ENCODE measurements at regions not wholly inside any gene's neighbourhood (a gene's known extent, or its start where the extent isn't known, plus 50 kb on each side); places are given as distances from the start of the nearest gene placed in this dataset.

GRCh38 chr11:119895981-119896380, 167.0 kb upstream of the NECTIN1 start:
- no peak overlapping the region for H3K4me3 ChIP-seq (ENCODE audit: low read depth, low read length)
- TF ChIP-seq CTCF (IDR thresholded peaks at IDR 0.05; ENCODE audit: control insufficient read depth, extremely low read depth, insufficient read depth): no peak

GRCh38 chr11:119894916-119895315, 165.9 kb upstream of the NECTIN1 start:
- no peak for TF ChIP-seq CTCF (IDR thresholded peaks at IDR 0.05; ENCODE audit: control insufficient read depth, extremely low read depth, insufficient read depth)
- no peak for DNase-seq (ENCODE audit: low read depth)
- no peak overlapping the region for H3K4me3 ChIP-seq (ENCODE audit: low read depth, low read length)

More at GRCh38 chr11:119895981-119896380, 167.0 kb upstream of the NECTIN1 start:
- DNase-seq (ENCODE audit: low read depth): no peak

- H3K4me3 ChIP-seq (ENCODE audit: low read depth, low read length): no peak overlapping the region
- no peak for DNase-seq (ENCODE audit: low read depth)
- TF ChIP-seq CTCF (IDR thresholded peaks at IDR 0.05; ENCODE audit: control insufficient read depth, extremely low read depth, insufficient read depth): no peak
Observed at GRCh38 chr11:119892311-119892808, 163.4 kb upstream of the NECTIN1 start.

- H3K4me3 ChIP-seq (ENCODE audit: low read depth, low read length): no peak overlapping the region
- peak; percentile 42 for DNase-seq (ENCODE audit: low read depth)
- no peak for TF ChIP-seq CTCF (IDR thresholded peaks at IDR 0.05; ENCODE audit: control insufficient read depth, extremely low read depth, insufficient read depth)
Observed at GRCh38 chr11:119891055-119891768, 162.2 kb upstream of the NECTIN1 start.

- no peak for DNase-seq (ENCODE audit: low read depth)
- H3K4me3 ChIP-seq (ENCODE audit: low read depth, low read length): no peak overlapping the region
- TF ChIP-seq CTCF (IDR thresholded peaks at IDR 0.05; ENCODE audit: control insufficient read depth, extremely low read depth, insufficient read depth): no peak
Observed at GRCh38 chr11:119890466-119890865, 161.5 kb upstream of the NECTIN1 start.

GRCh38 chr11:119889728-119890280, 160.8 kb upstream of the NECTIN1 start:
- no peak overlapping the region for H3K4me3 ChIP-seq (ENCODE audit: low read depth, low read length)
- no peak for DNase-seq (ENCODE audit: low read depth)
- no peak for TF ChIP-seq CTCF (IDR thresholded peaks at IDR 0.05; ENCODE audit: control insufficient read depth, extremely low read depth, insufficient read depth)
